Colonic mucosa (tissue), 4 donors: ENCODE measurements at regions not wholly inside any gene's neighbourhood (a gene's known extent, or its start where the extent isn't known, plus 50 kb on each side); places are given as distances from the start of the nearest gene placed in this dataset.
A peak's percentile ranks its signal among the peaks of the same experiment; 100 is the strongest.

Experiments used
- DNase-seq: peaks from one replicate; pipeline ENCODE4 v3.0.0-alpha.2; 2020
- H3K27ac ChIP-seq: fragments of 200-600 bp; one replicate; pipeline ENCODE4 v1.8.0; 2021
- H3K27me3 ChIP-seq: fragments of 200-600 bp; one replicate; pipeline ENCODE4 v1.8.0; 2021
- H3K36me3 ChIP-seq: fragments of 200-600 bp; one replicate; pipeline ENCODE4 v1.8.0; 2021
- H3K4me1 ChIP-seq: fragments of 200-600 bp; one replicate; pipeline ENCODE4 v1.8.0; 2021; ENCODE audit warnings: mild to moderate bottlenecking
- H3K4me3 ChIP-seq: fragments of 200-600 bp; one replicate; pipeline ENCODE4 v1.8.0; 2021
- H3K9ac ChIP-seq, 2 donors: one replicate each; pipeline ENCODE4 v1.7.0; 2013; ENCODE audit warnings: control low read depth in 2 of 2, low read depth in 2 of 2, low read length in 2 of 2
- H3K9me3 ChIP-seq: fragments of 200-600 bp; one replicate; pipeline ENCODE4 v1.8.0; 2021
- intact Hi-C: fragments of 100-400 bp; cut with DNase I; formaldehyde crosslinking; loops from one replicate; pipeline ENCODE4 v1.14.1; 2022
- TF ChIP-seq, protein P1 (sequence below): fragments of 200-600 bp; IDR thresholded peaks from one replicate; pipeline ENCODE4 v1.8.0; 2022; ENCODE audit warnings: antibody characterized with exemption, mild to moderate bottlenecking
- donor health status: healthy.
- donor health status: DM: no; HTN: no; CAD: no.
- donor health status: DM: no; HTN: no; CAD: no.

DNA sequence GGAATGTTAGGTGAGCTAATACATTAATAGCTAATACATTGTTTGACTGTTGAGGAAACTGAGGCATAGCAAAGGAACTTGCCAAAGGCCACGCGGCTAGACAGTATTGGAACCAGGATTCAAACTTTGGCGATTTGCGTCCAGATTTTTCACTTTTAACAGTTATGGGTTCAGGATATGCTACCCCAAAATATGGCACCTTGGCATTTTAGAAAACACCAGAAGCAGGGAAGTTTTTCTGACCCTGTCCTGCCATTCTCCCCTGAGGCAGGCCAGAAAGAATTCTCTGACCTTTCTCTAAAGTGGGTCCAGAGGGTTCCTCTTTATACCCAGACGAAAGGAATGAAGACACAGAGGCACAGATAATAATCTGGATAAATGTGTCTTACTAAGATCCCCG is 166.9 kb downstream of the MYCN start:
- Histone ChIP-seq H3K9ac (no peak overlapping the region), H3K4me1 (no peaks in the 10 kb centered on the region), H3K27ac (no peak overlapping the region), H3K9me3 (no peaks in the 10 kb centered on the region), H3K4me3 (no peak overlapping the region), H3K36me3 (no peaks in the 10 kb centered on the region), H3K27me3 (no peaks in the 10 kb centered on the region)
- no peak for DNase-seq
- intact Hi-C loops, result no loop called here
- TF ChIP-seq, protein P1, sequence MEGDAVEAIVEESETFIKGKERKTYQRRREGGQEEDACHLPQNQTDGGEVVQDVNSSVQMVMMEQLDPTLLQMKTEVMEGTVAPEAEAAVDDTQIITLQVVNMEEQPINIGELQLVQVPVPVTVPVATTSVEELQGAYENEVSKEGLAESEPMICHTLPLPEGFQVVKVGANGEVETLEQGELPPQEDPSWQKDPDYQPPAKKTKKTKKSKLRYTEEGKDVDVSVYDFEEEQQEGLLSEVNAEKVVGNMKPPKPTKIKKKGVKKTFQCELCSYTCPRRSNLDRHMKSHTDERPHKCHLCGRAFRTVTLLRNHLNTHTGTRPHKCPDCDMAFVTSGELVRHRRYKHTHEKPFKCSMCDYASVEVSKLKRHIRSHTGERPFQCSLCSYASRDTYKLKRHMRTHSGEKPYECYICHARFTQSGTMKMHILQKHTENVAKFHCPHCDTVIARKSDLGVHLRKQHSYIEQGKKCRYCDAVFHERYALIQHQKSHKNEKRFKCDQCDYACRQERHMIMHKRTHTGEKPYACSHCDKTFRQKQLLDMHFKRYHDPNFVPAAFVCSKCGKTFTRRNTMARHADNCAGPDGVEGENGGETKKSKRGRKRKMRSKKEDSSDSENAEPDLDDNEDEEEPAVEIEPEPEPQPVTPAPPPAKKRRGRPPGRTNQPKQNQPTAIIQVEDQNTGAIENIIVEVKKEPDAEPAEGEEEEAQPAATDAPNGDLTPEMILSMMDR, result no peak

DNA sequence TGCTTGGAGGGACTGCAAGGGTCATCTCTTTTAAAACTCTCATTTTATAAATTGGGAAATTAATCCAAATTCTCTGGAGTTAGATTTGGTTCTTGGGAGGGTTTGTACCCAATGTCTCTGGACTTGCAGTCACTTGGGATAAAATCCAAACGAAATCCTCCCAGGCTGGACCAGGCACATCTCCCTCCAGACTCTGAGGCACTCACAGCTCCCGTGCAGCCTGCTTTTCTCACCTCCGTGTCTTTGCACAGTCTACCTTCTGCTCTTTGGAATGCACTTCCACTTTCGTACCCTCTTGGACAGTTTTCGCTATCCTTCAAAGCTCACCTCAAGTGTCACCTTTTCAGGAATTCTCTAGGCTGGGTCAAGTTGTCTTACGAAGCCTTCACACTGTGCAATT is 166.3 kb downstream of the MYCN start:
- no peaks in the 10 kb centered on the region for H3K9me3 ChIP-seq
- no peak overlapping the region for H3K27ac ChIP-seq
- no peaks in the 10 kb centered on the region for H3K36me3 ChIP-seq
- no peak overlapping the region for H3K9ac ChIP-seq
- H3K4me3 ChIP-seq, result no peak overlapping the region
- H3K27me3 ChIP-seq, result no peaks in the 10 kb centered on the region
- H3K4me1 ChIP-seq, result no peaks in the 10 kb centered on the region
- TF ChIP-seq, protein P1, result no peak
- intact Hi-C loops, result no loop called here
- DNase-seq, result no peak

DNA sequence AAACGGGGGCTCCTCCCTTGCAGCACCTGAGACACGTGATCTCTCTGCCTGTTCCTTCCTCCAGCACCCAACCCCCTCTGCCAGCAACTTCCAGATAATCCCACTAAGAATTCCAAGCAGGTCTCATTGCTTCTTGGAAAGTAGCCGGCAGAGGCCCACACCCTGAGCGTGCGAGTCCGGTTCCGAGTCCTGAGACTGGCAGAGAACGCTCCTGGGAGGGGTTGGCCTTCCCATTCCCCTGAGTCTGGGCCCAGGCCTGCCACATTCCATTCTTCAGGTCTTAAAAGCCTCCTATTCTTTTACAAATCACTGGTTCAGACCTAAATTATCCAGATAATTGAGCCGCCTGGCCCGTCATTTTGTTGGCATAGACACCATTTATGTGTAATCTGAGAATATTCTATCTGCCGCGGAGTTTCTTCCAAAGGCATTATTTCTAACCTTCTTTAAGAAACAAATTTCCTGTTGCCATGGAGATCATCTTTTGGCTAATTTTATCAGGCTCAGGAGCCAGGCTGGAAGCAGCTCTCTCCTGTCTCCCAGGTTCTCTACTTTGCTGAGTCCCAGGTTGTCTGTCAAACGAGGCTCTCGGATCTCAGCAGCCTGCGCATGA is 165.4 kb downstream of the MYCN start:
- TF ChIP-seq, protein P1, result no peak
- H3K9me3 ChIP-seq, result no peaks in the 10 kb centered on the region
- no peak overlapping the region for H3K27ac ChIP-seq
- H3K36me3 ChIP-seq, result no peaks in the 10 kb centered on the region
- intact Hi-C loops, result no loop called here
- no peaks in the 10 kb centered on the region for H3K4me1 ChIP-seq
- no peak for DNase-seq
- no peak overlapping the region for H3K4me3 ChIP-seq
- no peak overlapping the region for H3K9ac ChIP-seq
- no peaks in the 10 kb centered on the region for H3K27me3 ChIP-seq

DNA sequence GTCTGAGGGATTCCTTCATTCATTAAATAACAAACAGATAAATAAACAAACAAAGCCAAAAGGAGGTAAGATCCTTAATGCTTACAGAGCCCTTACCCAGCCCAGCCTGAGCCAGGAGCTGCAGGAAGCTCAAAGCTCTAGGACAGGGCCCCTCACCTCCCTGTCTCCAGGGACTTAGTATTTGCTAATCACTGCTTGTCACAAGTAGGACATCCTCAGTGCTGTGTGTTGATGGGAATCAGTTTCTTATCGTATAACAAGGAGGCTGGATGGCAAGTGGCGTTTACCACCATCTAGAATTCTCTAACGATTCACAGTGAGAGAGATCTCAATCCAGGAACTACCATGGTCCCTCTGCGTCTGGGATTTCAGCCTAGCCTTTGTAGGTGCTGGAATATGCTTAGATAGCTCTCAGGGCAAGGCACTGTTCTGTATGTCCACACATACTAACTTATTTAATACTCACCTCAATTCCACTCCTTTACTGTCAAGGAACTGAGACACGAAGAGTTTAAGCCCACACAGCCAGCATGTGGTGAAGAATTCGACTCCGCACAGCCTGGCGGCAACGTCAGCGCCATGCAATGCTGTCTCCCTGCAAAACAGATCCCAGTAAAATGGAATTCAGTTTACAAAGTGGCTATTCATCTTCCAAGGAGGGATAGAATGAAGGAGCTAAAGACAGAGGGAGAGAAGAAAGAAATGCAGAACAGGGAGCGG is 164.8 kb downstream of the MYCN start:
- Histone ChIP-seq H3K4me1 (no peaks in the 10 kb centered on the region), H3K9me3 (no peaks in the 10 kb centered on the region), H3K4me3 (no peak overlapping the region), H3K9ac (no peak overlapping the region), H3K27me3 (no peaks in the 10 kb centered on the region), H3K27ac (no peak overlapping the region), H3K36me3 (no peaks in the 10 kb centered on the region)
- TF ChIP-seq, protein P1, result no peak
- intact Hi-C loops, result no loop called here
- no peak for DNase-seq

DNA sequence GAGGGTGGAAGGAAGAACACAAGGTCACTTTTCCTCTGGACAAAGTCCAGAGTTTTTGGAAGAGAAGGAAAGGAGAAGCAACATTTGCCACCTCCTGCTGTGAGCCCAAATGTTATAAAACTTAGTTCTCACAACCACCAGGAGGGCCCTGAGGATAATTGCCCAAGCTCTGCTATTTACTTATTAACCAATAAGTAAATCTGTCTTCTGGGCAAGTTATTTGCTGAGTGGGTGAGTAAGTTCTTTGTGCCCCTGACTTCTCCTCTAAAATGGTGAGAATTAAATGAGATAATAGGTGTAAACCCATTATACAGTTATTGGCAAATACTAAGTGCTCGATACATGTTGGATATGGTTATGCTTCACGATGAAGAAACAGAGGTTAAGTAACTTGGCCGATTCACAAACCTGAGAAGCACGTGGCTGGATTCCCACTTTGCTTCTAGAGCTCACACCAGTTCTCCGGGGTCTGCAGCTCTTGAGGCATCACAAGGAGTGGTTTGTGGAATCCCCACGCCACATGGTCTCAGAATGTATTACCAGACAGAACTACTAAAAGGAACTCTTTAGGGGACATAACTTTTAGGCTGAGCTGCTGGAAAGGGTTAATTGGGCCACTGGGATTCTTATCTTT is 164.1 kb downstream of the MYCN start:
- no peaks in the 10 kb centered on the region for H3K4me1 ChIP-seq
- no peaks in the 10 kb centered on the region for H3K36me3 ChIP-seq
- no peak overlapping the region for H3K4me3 ChIP-seq
- TF ChIP-seq, protein P1, result no peak
- no peaks in the 10 kb centered on the region for H3K27me3 ChIP-seq
- H3K27ac ChIP-seq, result peak overlapping the region; percentile 45
- no peak overlapping the region for H3K9ac ChIP-seq
- peak; percentile 49 for DNase-seq
- intact Hi-C loops, result no loop called here
- no peaks in the 10 kb centered on the region for H3K9me3 ChIP-seq
